ENCODE measurements at regions not wholly inside any gene's neighbourhood (a gene's known extent, or its start where the extent isn't known, plus 50 kb on each side); places are given as distances from the start of the nearest gene placed in this dataset.

- Histone ChIP-seq H3K9me1 (replicated peaks; ENCODE audit: control insufficient read depth, extremely low read depth, insufficient read depth, low read length) (no peaks in the 10 kb centered on the region), H3K4me3 (replicated peaks in 1 of 3; ENCODE audit: insufficient read depth in 1 of 3, low read depth in 1 of 3, low read length in 3 of 3) (no peak overlapping the region), H3K27me3 (ENCODE audit: control insufficient read depth in 2 of 2, insufficient read depth in 2 of 2, low read length in 2 of 2) (no peaks in the 10 kb centered on the region), H3K4me2 (ENCODE audit: insufficient read depth, low read length) (no peak overlapping the region), H4K20me1 (replicated peaks; ENCODE audit: control insufficient read depth, extremely low read depth, insufficient read depth, low read length) (no peaks in the 10 kb centered on the region), H3K79me2 (ENCODE audit: control insufficient read depth, insufficient read depth, low read length) (no peaks in the 10 kb centered on the region), H2AFZ (ENCODE audit: low read depth, low read length) (no peak overlapping the region), H3K36me3 (ENCODE audit: control insufficient read depth in 2 of 2, extremely low read depth in 1 of 2, insufficient read depth in 2 of 2, low read length in 2 of 2) (no peaks in the 10 kb centered on the region), H3K4me1 (ENCODE audit: control insufficient read depth, extremely low read depth, insufficient read depth, low read length) (no peaks in the 10 kb centered on the region), H3K27ac (ENCODE audit: insufficient read depth, low read depth, low read length) (no peak overlapping the region), H3K9ac (replicated peaks; ENCODE audit: extremely low read depth, insufficient read depth, low read length) (no peak overlapping the region), H3K9me3 (replicated peaks; ENCODE audit: control insufficient read depth, insufficient read depth, low read length) (no peaks in the 10 kb centered on the region)
- intact Hi-C loops (cut with micrococcal nuclease) = no loop called here
- no peak for FAIRE-seq
- CTCF ChIA-PET = no interaction called here
- DNase-seq (ENCODE audit: low read depth, low spot score) = no peak
- POLR2A ChIA-PET = no interaction called here
- no peak for TF ChIP-seq MAX (IDR thresholded peaks at IDR 0.05; ENCODE audit: insufficient read depth, insufficient read length)
- no peak for TF ChIP-seq GATA2 (IDR thresholded peaks at IDR 0.05; ENCODE audit: insufficient read depth, insufficient read length, low read depth, low read length)
- no peak for TF ChIP-seq POLR2A (IDR thresholded peaks at IDR 0.05; ENCODE audit: low read depth, low read length)
- TF ChIP-seq FOS (IDR thresholded peaks at IDR 0.05; ENCODE audit: borderline replicate concordance, insufficient read depth, low read length) = no peak
- no peak for TF ChIP-seq EZH2 (IDR thresholded peaks at IDR 0.05; ENCODE audit: borderline replicate concordance, low read depth, low read length, severe bottlenecking)
- no peak for TF ChIP-seq JUN (IDR thresholded peaks at IDR 0.05; ENCODE audit: borderline replicate concordance, insufficient read depth, insufficient read length, low read depth)
- TF ChIP-seq CTCF (IDR thresholded peaks at IDR 0.05; ENCODE audit: extremely low read depth in 1 of 2, insufficient read depth in 1 of 2, low read depth in 1 of 2, low read length in 2 of 2) = no peak
- TF ChIP-seq POLR2AphosphoS5 (IDR thresholded peaks at IDR 0.05; ENCODE audit: insufficient read depth, low read depth, low read length) = no peak
- TF ChIP-seq MYC (IDR thresholded peaks at IDR 0.05; ENCODE audit: low read depth, low read length) = no peak
- dilution Hi-C loops (cut with MboI; ENCODE audit: extremely low pct_ligation_motif_present, low sequenced_read_pairs) = no loop called here
- no TSS peak for BruUV-seq (replicated peaks)
These were observed 794.9 kb downstream of the TLE4 start for GRCh38 chr9:80366626-80367025.
